GM18517 (cell line): ENCODE measurements at regions not wholly inside any gene's neighbourhood (a gene's known extent, or its start where the extent isn't known, plus 50 kb on each side); places are given as distances from the start of the nearest gene placed in this dataset.
"Not testable (repeated sequence)": the region's sequence is repeated elsewhere in the genome, so short reads cannot be mapped to it uniquely, and the experiment has no call there.

Experiments
- ATAC-seq: cut with Tn5 transposase; IDR thresholded peaks from one replicate; pipeline ENCODE4 v1.9.1; 2021; ENCODE audit warnings: mild to moderate bottlenecking, moderate library complexity; ENCODE audit not compliant: unreplicated experiment

DNA sequence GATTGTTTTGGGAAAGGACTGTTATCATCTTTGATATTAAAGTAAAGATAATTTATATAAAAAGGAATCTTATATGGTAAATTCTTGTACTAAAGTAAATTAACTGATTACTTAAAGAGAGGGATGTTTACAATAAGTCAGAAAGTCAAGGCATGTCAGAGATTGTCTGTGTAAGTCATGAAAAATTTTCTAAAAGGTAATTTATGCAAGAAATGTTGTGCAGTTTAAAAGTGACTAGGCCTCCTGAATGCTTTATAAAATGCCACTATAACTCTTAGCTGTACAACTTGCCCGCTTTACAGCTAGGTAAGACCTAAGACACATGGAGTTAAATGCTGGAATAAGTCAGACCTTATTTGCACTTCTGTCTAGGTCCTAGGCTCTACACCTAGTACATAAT is 692.9 kb downstream of the GBE1 start:
- no peak for ATAC-seq

DNA sequence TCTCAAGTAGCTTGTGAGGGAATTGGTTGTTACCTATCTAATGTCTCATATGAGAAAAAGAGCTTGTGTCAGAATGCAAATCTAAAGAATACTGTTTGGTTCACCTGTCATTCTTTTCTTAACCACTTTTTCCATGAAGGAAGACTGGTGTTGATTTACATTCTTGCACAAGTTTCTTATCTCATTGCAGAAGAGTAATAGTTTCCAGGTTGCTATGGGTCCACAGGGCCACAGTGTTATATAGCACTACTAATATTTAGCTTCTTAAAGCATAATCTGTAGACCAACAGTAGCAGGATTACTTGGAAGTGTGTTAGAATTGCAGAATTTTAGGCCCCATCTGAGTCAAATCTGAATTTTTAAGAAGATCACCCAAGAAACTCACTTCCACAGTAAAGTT is 697.5 kb downstream of the GBE1 start:
- ATAC-seq = no peak

DNA sequence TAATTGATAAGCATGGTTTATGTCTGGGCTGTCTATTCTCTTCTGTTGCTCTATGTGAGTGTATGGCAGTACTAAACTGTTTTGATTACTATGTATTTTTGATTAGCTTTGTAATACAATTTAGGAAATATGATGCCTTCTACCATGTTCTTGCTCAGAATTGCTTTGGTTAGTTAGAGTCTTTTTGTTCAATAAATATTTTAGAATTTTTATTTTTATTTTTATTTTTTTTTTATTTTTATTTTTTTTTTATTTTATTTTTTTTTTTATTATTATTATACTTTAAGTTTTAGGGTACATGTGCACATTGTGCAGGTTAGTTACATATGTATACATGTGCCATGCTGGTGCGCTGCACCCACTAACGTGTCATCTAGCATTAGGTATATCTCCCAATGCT is 710.3 kb downstream of the GBE1 start:
- not testable (repeated sequence) for ATAC-seq

DNA sequence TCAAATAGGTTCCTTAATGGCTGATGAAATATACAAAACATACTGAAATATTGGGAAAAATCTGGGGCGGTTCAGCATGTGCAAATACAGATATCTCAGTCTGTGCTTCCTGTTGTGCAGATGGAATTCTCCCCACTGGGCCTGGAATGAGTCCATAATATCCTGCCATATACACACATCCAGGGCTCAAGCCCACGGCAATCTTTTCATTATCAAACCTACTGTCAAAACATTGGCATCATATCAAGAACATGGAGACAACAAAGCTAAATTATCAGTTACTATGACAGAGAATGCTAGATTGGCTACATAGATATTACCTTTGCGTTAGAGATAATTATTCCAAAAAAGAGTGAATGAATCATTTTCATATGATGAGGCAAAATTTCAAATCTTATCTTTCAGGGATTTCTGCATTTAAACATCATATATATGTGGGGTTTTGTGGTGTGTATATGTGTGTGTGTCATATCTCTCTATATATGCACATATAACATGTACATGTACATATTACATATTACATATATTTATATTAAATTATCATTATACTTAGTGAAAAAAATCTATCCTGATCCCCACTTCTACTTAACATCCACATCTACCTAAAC is 713.3 kb downstream of the GBE1 start:
- no peak for ATAC-seq

DNA sequence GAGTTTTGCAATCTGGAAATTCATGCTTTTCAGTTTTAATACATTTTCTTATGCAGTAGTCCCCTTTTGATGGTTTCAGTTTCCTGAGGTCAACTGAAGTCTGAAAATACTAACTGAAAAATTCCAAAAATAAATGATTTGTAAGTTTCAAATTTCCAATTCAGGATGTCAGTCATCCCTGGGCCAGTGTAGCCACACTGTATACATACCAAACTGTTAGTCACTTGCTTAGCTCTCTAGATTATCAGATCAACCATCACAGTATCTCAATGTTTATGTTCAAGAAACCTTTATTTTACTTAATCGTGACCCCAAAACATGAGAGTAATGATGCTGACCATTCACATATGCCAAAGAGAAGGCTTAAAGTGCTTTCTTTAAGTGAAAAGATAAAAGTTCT is 715.5 kb downstream of the GBE1 start:
- no peak for ATAC-seq

DNA sequence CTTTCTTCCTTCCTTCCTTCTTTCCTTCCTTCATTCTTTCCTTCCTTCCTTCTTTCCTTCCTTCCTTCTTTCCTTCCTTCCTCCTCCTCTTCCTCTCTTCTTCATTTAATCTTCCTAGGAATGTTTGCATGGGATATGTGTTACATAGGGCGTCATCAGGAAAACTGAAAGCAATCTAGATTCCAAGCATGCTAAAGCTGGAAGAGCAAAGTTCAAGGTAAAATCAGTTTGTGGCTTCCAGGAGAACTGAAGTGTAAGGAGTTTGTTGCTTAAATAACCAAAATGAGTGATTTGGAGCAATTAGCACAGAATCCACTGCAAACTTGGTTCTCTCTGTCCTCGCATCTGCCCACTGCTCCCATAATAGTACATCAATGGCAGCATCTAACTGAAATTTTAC is 716.2 kb downstream of the GBE1 start:
- ATAC-seq = no peak

DNA sequence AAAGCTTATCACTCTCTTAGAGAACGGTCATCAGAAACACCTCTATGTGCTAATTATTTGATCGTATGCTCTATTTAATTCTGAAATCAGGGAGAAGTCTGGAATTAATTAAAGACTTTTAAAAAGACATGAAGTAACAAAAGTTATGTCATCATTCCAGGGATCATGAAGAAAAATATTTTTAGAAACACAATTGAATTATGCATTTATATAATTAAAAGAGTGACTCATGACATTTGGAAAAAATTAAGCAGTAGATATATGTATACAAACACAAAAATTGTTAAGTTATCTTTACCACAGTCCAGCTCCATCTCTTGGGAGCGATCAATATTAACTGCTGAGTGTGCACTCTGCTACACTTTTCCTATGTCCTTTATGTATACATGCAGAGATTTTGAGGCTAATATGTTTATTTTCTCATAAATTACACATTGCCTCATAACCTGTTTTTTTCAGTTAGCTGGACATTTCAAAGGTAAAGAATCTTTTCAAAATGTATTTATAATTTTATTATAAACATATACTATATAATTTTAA is 717.7 kb downstream of the GBE1 start:
- no peak for ATAC-seq

DNA sequence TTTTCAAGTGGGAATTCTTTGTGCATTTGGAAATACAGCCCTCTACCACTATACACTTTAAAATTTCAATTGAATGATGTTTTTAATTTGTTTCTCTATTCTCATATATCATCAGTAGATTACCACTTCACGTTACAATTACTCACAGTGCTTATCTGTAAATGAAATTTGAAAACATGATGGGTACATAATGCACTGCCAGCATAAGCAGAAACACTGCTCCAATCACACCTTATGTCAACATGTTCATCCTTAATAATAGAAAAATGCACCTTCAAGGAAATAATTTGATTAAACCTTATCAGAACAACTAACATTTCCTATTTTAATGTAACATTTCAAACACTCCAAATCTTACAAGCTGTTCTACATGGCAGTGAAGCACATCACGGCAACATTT is 718.4 kb downstream of the GBE1 start:
- ATAC-seq = no peak

DNA sequence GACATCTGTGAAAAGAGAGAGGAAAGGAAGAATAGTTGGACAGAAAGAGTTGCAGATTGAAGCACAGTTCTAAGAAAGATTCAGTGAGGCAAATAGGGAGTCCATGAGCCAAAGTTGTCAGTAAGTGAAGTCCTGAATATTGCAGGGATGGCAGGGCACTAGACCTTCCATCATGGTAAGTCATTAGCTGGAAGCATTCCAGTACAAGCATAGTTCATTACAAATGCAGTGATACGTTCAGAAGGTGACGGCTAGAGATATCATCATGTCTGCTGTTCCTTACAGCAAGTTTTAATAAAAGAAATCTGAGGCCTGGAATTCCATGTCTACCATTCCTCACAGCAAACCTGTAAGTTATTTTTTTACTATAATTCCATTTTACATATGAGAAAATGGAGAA is 720.1 kb downstream of the GBE1 start:
- no peak for ATAC-seq

DNA sequence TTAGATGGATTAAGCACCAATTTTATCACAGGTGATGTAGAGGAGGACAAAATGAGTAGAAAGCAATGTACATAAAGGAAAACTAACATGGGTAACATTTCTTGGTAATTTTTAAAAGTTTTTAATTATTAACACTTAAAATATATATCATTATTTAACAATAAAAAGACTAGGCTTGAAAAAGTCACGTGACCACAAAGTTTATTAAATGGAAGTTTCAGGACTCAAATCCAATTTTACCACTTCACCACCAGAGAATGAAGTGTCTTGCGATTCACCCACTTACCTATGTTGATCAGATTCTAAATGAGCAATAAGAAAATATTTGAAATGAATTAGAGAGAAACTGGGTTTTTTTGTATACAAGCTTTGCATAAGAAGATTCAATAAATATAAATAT is 721.3 kb downstream of the GBE1 start:
- ATAC-seq = no peak

DNA sequence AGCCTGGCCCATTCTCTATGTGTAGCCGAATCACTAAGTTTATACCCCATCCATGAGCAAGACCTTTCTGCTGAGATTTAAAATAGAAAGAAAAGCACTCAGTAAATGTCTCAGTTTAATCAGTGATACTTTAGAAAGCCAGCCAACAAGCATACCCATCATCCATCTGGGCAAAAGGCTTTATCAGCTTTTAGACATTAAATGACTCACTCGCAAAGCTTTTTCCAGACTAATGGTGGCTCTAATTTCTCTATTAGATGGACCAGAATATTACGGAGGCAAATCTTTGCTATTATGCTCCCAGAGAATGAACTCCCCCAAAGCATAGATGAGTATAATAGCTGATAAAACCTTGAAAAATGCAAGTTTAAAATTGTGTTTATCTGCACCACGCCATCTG is 727.8 kb downstream of the GBE1 start:
- ATAC-seq = no peak

DNA sequence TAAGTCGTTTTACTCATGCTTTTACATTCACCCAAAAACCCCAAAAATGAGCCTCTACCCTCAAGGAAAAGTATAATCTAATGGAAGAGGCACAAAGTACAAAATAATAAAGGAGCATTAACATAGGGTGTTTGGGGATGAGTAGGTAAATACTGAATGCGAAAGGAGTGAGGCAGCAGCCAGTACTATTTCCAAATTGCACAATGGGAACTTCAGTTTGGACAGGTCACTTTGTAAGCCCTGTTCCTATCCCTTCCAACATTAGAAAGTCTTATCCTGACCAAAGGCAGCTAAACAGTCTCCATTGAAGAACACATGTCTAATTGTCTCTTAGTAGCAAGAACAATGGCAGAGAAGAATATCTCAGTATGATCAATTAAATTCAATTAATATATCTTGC is 728.3 kb downstream of the GBE1 start:
- no peak for ATAC-seq

DNA sequence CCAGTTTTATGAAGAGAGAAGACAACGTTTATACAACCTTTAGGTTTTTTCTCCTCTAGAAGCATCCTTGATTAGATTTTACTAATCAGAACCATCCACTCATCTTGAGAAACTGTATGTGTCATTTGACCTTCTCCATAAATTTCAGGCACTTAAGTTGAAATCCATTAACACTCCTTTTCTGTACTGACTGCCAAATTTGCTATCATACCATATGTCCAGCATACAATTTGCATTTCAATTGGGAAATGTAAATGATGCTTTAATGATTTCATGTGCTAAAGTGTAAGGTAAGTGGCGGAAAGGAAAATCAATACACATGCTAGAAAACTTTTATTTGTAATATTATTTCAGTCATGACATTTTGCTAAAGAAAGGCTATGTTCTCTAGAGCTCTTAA is 731.6 kb downstream of the GBE1 start:
- no peak for ATAC-seq

DNA sequence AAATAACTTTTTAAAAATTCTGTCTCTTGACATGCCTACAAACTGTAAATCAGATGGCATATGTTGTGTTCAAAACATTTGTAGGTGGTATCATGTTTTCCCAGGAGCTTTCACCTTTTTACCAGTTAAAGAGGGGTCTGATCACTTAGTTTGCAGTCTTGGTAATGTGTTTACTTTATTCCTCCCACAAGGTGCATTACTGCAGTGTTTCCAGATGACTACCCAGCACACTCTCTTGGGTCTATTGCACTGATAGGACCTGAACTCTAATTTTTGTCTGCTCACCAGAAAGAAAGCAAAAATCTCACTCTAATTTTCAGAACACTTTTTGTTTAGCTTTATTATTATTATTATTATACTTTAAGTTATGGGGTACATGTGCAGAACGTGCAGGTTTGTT is 734.1 kb downstream of the GBE1 start:
- ATAC-seq = no peak

DNA sequence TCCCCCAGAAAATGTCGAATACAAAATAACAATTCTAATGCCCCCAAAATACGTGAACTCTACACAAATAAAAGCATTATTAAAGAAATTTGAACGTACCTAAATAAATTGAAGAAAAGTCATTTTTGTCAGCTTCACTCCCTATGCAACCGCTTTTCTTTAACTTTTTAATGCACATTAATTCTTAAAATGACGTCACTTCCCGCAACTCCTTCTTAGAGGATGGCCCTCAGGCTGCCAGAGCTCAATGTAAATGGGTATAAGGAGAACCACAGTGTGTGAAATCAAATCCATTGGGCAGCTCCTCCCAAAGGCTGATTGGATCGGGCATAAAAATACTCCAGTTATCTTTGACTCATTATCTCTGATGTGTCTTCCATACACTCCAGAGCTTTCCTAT is 736.9 kb downstream of the GBE1 start:
- ATAC-seq = no peak

DNA sequence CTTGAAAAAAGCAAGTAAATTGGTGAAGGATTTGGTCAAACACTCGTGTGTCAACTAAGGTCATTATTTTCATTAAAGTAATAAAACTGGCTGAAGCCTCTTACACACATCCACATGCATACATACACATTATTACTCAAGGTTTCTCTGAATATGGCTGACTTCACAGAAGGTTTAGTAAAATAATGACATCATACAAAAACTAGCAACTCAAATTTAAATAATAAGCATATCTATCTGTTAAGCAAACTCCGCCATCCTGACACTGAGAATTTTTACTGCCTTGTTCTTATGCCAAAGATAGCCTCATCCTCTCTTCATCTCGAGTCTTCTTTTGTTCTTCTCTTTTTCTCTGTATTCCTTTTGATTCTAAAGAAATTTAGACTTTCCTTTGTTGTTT is 739.1 kb downstream of the GBE1 start:
- ATAC-seq = no peak

DNA sequence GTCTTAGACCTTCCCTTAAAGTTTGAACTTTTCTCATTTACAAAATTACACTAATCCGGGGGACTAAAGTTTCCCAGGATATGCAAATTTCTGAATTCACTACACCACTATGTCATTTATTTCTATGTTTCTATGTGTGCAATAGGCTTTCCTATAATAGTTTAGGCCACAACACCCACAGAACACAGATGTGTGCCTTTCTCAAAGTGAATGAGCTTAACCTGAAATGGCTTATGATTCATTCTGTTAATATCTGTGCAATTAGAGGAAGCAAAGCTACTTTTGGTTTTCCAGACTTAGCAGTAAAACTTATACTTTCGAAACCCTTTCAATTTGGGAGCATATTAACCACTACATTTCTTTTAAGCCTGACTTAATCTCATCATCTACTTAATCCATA is 748.1 kb downstream of the GBE1 start:
- no peak for ATAC-seq

DNA sequence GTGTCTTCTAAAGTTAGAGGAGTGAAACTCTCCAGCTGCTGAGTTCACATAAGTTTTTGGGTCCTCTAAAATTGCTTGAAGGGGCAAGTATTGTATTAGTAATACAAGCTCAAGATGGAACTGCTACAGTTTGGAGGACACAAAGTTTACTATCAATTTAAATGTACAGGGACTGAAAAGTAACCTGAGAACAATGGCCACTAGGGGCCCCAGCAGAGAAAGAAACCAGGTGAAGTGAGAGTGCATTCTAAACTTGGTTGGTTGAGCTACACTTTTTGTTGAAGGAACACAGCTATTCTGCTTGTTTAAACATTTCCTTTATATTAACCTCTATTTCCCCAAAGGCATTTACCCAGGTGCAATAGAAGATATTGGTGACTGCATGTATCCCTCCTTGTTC is 755.5 kb downstream of the GBE1 start:
- ATAC-seq = no peak

DNA sequence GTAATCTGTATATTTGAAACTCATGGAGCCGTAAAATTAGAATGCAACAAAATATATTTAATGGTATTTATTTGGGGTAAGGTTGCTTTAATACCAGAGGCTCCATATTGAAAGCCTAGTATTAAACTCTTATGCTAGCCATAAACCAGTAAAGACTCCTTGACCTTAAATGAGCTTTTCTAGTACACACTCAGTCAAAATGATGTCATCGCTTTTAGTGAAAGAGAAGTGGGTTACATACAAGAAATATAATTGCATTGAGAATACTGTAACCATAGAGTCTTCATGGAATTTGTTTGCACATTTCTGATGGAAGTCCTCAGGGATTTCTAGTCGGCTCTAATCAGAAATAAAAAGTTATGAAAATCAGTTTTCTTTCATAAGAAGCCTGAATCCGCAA is 757.6 kb downstream of the GBE1 start:
- no peak for ATAC-seq

DNA sequence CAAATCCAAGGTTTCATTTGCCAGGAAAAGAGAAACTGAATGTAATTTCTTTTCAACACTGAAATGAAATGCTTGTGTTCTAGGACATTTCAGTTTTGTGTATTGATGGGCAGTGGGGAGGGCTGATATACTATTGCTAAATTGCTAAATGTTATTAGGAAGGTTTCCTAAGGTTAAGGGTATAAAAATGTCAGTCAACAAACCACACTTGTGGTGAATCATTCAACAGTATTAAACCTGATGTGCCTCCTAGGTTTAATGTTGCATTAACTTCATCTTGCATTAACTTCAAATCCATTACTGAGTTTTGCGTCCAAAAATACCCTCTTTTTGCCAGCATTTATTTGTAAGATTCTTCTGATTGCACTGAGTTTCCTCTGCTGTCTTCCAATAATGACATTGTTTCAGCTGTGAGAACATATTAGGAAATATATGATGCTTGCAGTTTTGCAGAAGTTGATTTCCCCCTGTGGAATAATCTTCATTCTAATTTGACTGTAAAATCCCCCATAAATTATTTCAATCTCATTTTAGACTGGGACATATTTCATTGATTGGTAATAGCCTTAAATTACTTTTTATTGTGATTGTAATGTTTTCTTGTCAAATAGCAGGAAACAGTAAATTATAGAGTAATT is 758.3 kb downstream of the GBE1 start:
- ATAC-seq = no peak

DNA sequence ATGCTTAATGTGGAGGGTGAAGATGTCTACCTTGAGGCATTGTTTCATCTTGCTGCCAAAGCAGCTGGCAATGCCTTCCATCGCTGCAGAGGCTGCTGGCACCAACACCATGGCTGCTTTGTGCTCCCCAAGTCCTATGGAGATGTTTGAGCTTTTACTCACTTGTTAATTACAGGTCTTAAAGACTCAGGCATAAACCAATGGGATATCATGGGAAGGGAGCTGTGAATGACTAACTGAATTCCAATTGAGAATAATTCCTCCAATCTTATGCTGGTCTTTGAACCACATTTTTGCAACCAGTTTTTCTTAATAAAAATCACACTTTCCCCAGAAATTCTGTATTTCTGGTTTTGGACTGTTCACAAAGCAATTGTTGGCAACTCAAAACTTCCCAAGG is 762.0 kb downstream of the GBE1 start:
- ATAC-seq = no peak

DNA sequence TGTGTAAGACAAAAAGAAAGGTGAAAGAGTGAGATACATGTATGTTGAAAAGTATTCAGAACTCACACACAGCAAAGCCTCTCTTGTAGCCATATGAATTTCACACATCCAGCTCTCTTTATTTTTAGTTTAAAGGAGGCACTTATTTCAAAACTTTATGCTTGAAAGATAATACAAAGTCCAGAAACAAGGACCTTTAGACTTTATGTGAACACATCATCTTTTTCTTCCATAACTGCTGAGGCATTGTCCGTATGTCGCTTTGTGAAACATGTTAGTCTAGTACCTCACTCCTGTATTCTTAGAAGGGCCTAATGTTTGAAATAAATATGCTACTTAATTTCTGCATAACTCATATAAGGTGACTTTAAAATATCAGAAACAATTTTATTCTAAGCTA is 763.4 kb downstream of the GBE1 start:
- ATAC-seq = no peak

DNA sequence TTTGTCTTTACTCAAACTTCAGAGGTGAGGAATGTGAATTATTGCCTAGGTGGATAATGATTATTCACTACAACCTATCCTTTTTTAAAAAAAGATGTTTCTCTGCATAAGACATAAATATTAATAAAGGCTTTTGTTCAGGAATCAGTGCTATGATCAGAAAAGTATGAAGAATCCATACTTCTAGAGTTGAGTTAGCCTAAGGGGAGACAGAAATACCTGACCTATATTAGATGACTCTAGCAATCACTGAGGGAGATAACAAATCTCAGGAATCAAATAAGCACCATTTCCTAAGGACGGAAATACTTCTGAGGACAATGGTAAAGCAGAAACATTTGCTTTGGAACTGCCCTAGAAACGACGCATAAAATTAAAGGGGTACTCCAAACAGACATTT is 763.8 kb downstream of the GBE1 start:
- ATAC-seq = no peak
